Activated naive CD8-positive, alpha-beta T cell treated with anti-CD3 and anti-CD28 coated beads, Interleukin-2, amount 10 ng/mL, durations not matched to agents 7 days and 5 days (primary cell): ENCODE measurements at regions not wholly inside any gene's neighbourhood (a gene's known extent, or its start where the extent isn't known, plus 50 kb on each side); places are given as distances from the start of the nearest gene placed in this dataset.

Source experiments
- ATAC-seq: fragments of 150-1000 bp; cut with Tn5 transposase; one replicate; pipeline ENCODE4 v1.10.0; 2021; ENCODE audit warnings: low read depth, moderate library complexity
- POLR2A ChIA-PET: fragments of 350-600 bp; sonication (Branson Sonifier 250); formaldehyde crosslinking; loops from one replicate; lab custom pipeline; 2021; ENCODE audit warnings: antibody characterized with exemption; lab: Charles Lee
- DNase-seq: peaks from one replicate; pipeline ENCODE4 v3.0.0; 2021
- H3K27ac Mint-ChIP-seq: one replicate; pipeline ENCODE4 v1.8.0; 2022; ENCODE audit warnings: mild to moderate bottlenecking, mixed read lengths
- H3K27me3 Mint-ChIP-seq: one replicate; pipeline ENCODE4 v1.8.0; 2022; ENCODE audit warnings: mild to moderate bottlenecking, moderate library complexity, mixed read lengths
- H3K36me3 Mint-ChIP-seq: one replicate; pipeline ENCODE4 v1.8.0; 2021; ENCODE audit warnings: mild to moderate bottlenecking, mixed read lengths
- H3K4me1 Mint-ChIP-seq: one replicate; pipeline ENCODE4 v1.8.0; 2021; ENCODE audit warnings: mixed read lengths
- H3K4me3 Mint-ChIP-seq: one replicate; pipeline ENCODE4 v1.8.0; 2022; ENCODE audit warnings: mild to moderate bottlenecking, moderate library complexity, mixed read lengths
- H3K9me3 Mint-ChIP-seq: one replicate; pipeline ENCODE4 v1.8.0; 2021; ENCODE audit warnings: mixed read lengths

GRCh38 chr1:200334661-200335256 is 75.1 kb downstream of the ZNF281 start:
- Mint-ChIP-seq H3K4me1 (peaks cover 15% of the 10 kb centered on the region), H3K4me3 (no peak overlapping the region), H3K27ac (no peak overlapping the region), H3K27me3 (peaks cover 3% of the 10 kb centered on the region), H3K36me3 (peaks cover 2% of the 10 kb centered on the region), H3K9me3 (no peaks in the 10 kb centered on the region)
- ATAC-seq (no peak), DNase-seq (no peak)
- POLR2A ChIA-PET, result no interaction called here

- POLR2A ChIA-PET, result no interaction called here
- Mint-ChIP-seq H3K27me3 (peaks cover 3% of the 10 kb centered on the region), H3K27ac (no peak overlapping the region), H3K36me3 (peaks cover 2% of the 10 kb centered on the region), H3K4me3 (no peak overlapping the region), H3K9me3 (no peaks in the 10 kb centered on the region), H3K4me1 (peaks cover 15% of the 10 kb centered on the region)
- ATAC-seq (no peak), DNase-seq (no peak)
Measured at GRCh38 chr1:200333329-200333728, 76.5 kb downstream of the ZNF281 start.

- Mint-ChIP-seq H3K36me3 (peaks cover under 1% of the 10 kb centered on the region), H3K27ac (no peak overlapping the region), H3K4me3 (no peak overlapping the region), H3K27me3 (peaks cover 3% of the 10 kb centered on the region), H3K4me1 (peaks cover 9% of the 10 kb centered on the region), H3K9me3 (no peaks in the 10 kb centered on the region)
- DNase-seq, result no peak
- POLR2A ChIA-PET, result no interaction called here
- ATAC-seq, result no peak
Measured at GRCh38 chr1:200332716-200333115, 77.1 kb downstream of the ZNF281 start.

- no peak for DNase-seq
- Mint-ChIP-seq H3K9me3 (no peaks in the 10 kb centered on the region), H3K4me3 (no peak overlapping the region), H3K27ac (no peak overlapping the region), H3K27me3 (peaks cover 3% of the 10 kb centered on the region), H3K4me1 (peaks cover 2% of the 10 kb centered on the region), H3K36me3 (no peaks in the 10 kb centered on the region)
- POLR2A ChIA-PET, result no interaction called here
- no peak for ATAC-seq
Measured at GRCh38 chr1:200330741-200331428, 79.0 kb downstream of the ZNF281 start.

GRCh38 chr1:200329208-200329882 is 80.5 kb downstream of the ZNF281 start:
- no peaks in the 10 kb centered on the region for H3K9me3 Mint-ChIP-seq
- no peak for ATAC-seq
- H3K4me1 Mint-ChIP-seq, result peaks cover 2% of the 10 kb centered on the region
- no peak overlapping the region for H3K27ac Mint-ChIP-seq
- peaks cover 3% of the 10 kb centered on the region for H3K27me3 Mint-ChIP-seq
- H3K4me3 Mint-ChIP-seq, result no peak overlapping the region
- POLR2A ChIA-PET, result no interaction called here
- no peaks in the 10 kb centered on the region for H3K36me3 Mint-ChIP-seq
- DNase-seq, result no peak

- DNase-seq (no peak), ATAC-seq (no peak)
- Mint-ChIP-seq H3K27me3 (peaks cover 3% of the 10 kb centered on the region), H3K4me3 (no peak overlapping the region), H3K27ac (no peak overlapping the region), H3K9me3 (no peaks in the 10 kb centered on the region), H3K36me3 (no peaks in the 10 kb centered on the region), H3K4me1 (peaks cover 2% of the 10 kb centered on the region)
- POLR2A ChIA-PET, result no interaction called here
Measured at GRCh38 chr1:200328379-200328778, 81.5 kb downstream of the ZNF281 start.

- no peaks in the 10 kb centered on the region for H3K27me3 Mint-ChIP-seq
- no peaks in the 10 kb centered on the region for H3K9me3 Mint-ChIP-seq
- ATAC-seq (no peak), DNase-seq (no peak)
- H3K27ac Mint-ChIP-seq, result no peak overlapping the region
- H3K4me3 Mint-ChIP-seq, result no peak overlapping the region
- H3K36me3 Mint-ChIP-seq, result no peaks in the 10 kb centered on the region
- H3K4me1 Mint-ChIP-seq, result peaks cover 2% of the 10 kb centered on the region
- POLR2A ChIA-PET, result no interaction called here
Measured at GRCh38 chr1:200323856-200324400, 85.9 kb downstream of the ZNF281 start.

GRCh38 chr1:200319148-200319547 is 90.7 kb downstream of the ZNF281 start:
- H3K4me1 Mint-ChIP-seq, result no peaks in the 10 kb centered on the region
- DNase-seq (no peak), ATAC-seq (no peak)
- no peak overlapping the region for H3K27ac Mint-ChIP-seq
- H3K27me3 Mint-ChIP-seq, result peaks cover 14% of the 10 kb centered on the region
- POLR2A ChIA-PET, result no interaction called here
- H3K4me3 Mint-ChIP-seq, result no peak overlapping the region
- H3K36me3 Mint-ChIP-seq, result no peaks in the 10 kb centered on the region
- H3K9me3 Mint-ChIP-seq, result no peaks in the 10 kb centered on the region

- H3K27me3 Mint-ChIP-seq, result peaks cover 25% of the 10 kb centered on the region
- no peak for ATAC-seq
- no peaks in the 10 kb centered on the region for H3K9me3 Mint-ChIP-seq
- no peaks in the 10 kb centered on the region for H3K36me3 Mint-ChIP-seq
- DNase-seq, result no peak
- POLR2A ChIA-PET, result no interaction called here
- no peaks in the 10 kb centered on the region for H3K4me1 Mint-ChIP-seq
- H3K27ac Mint-ChIP-seq, result no peak overlapping the region
- H3K4me3 Mint-ChIP-seq, result no peak overlapping the region
Measured at GRCh38 chr1:200317236-200317635, 92.6 kb downstream of the ZNF281 start.

GRCh38 chr1:200316148-200316803 is 93.6 kb downstream of the ZNF281 start:
- peaks cover 25% of the 10 kb centered on the region for H3K27me3 Mint-ChIP-seq
- no peak overlapping the region for H3K27ac Mint-ChIP-seq
- no peaks in the 10 kb centered on the region for H3K4me1 Mint-ChIP-seq
- no peak for ATAC-seq
- no peak overlapping the region for H3K4me3 Mint-ChIP-seq
- POLR2A ChIA-PET, result no interaction called here
- H3K36me3 Mint-ChIP-seq, result no peaks in the 10 kb centered on the region
- DNase-seq, result no peak
- H3K9me3 Mint-ChIP-seq, result no peaks in the 10 kb centered on the region

- H3K4me3 Mint-ChIP-seq, result no peak overlapping the region
- peaks cover 25% of the 10 kb centered on the region for H3K27me3 Mint-ChIP-seq
- ATAC-seq (no peak), DNase-seq (no peak)
- H3K27ac Mint-ChIP-seq, result no peak overlapping the region
- H3K36me3 Mint-ChIP-seq, result no peaks in the 10 kb centered on the region
- H3K4me1 Mint-ChIP-seq, result no peaks in the 10 kb centered on the region
- no peaks in the 10 kb centered on the region for H3K9me3 Mint-ChIP-seq
- POLR2A ChIA-PET, result no interaction called here
Measured at GRCh38 chr1:200314085-200314750, 95.6 kb downstream of the ZNF281 start.

- no peaks in the 10 kb centered on the region for H3K9me3 Mint-ChIP-seq
- no peaks in the 10 kb centered on the region for H3K36me3 Mint-ChIP-seq
- peaks cover 7% of the 10 kb centered on the region for H3K4me1 Mint-ChIP-seq
- no peak overlapping the region for H3K4me3 Mint-ChIP-seq
- H3K27ac Mint-ChIP-seq, result no peak overlapping the region
- H3K27me3 Mint-ChIP-seq, result peaks cover 19% of the 10 kb centered on the region
- DNase-seq (no peak), ATAC-seq (no peak)
- POLR2A ChIA-PET, result no interaction called here
Measured at GRCh38 chr1:200311256-200311655, 98.6 kb downstream of the ZNF281 start.

GRCh38 chr1:200310824-200311223 is 99.0 kb downstream of the ZNF281 start:
- H3K27me3 Mint-ChIP-seq, result peaks cover 19% of the 10 kb centered on the region
- no peak overlapping the region for H3K27ac Mint-ChIP-seq
- H3K36me3 Mint-ChIP-seq, result no peaks in the 10 kb centered on the region
- POLR2A ChIA-PET, result no interaction called here
- ATAC-seq, result no peak
- no peak for DNase-seq
- H3K4me1 Mint-ChIP-seq, result peaks cover 7% of the 10 kb centered on the region
- H3K9me3 Mint-ChIP-seq, result no peaks in the 10 kb centered on the region
- H3K4me3 Mint-ChIP-seq, result no peak overlapping the region
